AG09319 (cell line): ENCODE measurements at regions not wholly inside any gene's neighbourhood (a gene's known extent, or its start where the extent isn't known, plus 50 kb on each side); places are given as distances from the start of the nearest gene placed in this dataset.
A peak's percentile ranks its signal among the peaks of the same experiment; 100 is the strongest.

Source experiments
- DNase-seq: peaks from one replicate; pipeline ENCODE4 v3.0.0-alpha.2; 2010; ENCODE audit warnings: low read depth; ENCODE audit errors: extremely low read depth
- CTCF ChIP-seq: IDR thresholded peaks from 2 replicates; pipeline ENCODE4 v1.5.1; 2011; ENCODE audit warnings: low read depth, mild to moderate bottlenecking, inconsistent platforms, low read length, moderate library complexity

DNA sequence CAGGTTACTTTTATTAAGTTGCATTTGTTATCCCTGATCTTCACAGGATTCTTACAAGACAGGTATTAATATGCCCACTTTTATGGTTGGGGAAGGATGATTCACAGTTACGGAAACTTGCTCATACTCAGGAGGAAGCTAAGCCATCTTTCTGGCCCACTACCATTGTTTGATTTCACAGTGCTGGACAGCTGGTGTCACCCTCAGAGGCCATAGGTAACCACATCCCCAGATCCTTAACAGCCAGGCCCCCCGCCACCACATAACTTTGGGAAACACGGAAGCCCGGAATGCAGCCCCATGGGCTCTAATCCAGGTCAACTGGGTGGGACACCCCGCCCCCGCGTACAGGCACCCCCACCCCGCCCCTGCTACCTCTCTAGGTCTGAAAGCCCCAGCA is 119.7 kb downstream of the IRS2 start:
- no peak for DNase-seq
- no peak for TF ChIP-seq CTCF

DNA sequence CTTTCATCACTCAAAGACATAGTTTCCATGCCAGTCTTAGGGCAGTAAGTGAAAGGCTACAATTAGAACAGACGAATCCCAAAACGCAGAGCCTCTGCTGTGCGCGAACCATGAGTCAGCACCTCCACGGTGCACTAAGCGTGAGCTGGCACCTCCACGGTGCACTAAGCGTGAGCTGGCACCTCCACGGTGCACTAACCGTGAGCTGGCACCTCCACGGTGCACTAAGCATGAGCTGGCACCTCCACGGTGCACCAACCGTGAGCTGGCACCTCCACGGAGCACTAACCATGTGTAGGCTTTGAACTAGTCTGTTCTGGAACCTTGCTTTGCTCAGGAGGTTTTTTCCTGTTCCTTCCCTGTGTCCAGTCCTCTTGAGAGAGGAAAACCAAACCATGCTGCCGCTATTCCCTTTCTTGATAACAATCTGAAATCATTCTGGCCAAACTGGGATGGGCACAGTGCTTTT is 120.6 kb downstream of the IRS2 start:
- no peak for DNase-seq
- no peak for TF ChIP-seq CTCF

DNA sequence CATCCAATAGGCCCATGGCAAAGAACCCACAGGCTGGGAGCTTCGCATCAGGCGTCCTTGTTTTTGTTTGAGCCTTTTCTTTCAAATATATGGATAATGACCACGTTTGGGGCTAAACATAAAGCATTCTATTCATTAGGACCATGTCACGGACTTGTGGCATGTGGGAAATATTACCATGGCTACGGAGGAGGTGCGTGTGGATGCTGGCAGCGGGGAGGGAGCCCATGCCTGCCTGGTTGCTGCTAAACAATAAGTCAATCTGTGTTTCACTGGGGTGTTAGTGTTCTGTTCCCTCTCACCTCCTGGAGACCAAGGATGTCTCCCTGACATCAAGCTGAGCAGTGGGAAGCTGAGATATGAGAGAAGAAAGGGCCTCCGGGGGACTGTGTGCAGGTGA is 121.1 kb downstream of the IRS2 start:
- no peak for DNase-seq
- no peak for TF ChIP-seq CTCF

GRCh38 chr13:109657395-109657794 is 129.0 kb downstream of the IRS2 start:
- DNase-seq = no peak
- no peak for TF ChIP-seq CTCF

DNA sequence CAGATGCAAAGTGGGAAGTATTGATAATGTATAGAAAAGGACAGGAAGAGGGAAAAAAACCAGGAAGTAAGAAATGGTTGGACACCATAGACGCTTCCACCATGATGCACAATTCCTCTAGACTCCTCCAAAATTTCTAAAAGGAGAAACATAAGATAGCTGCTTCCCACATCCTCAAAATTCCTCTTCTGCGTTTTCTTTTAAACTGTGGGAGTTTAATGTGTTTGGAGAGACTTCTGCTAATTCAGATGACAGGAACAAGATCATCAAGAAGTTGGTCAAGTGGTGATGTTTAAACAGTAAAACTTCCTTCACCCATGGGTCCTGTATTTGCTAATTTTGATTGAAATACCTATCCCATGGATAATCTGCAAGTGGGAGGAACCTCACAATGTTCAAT is 130.2 kb downstream of the IRS2 start:
- TF ChIP-seq CTCF = no peak
- DNase-seq = no peak

- no peak for TF ChIP-seq CTCF
- DNase-seq = no peak
Observed at GRCh38 chr13:109655611-109656010, 130.8 kb downstream of the IRS2 start.

GRCh38 chr13:109655206-109655600 is 131.2 kb downstream of the IRS2 start:
- no peak for TF ChIP-seq CTCF

More at GRCh38 chr13:109655206-109655600, 131.2 kb downstream of the IRS2 start:
- peak; percentile 55 for DNase-seq
